Ovary (tissue), 7 donors: ENCODE measurements at regions not wholly inside any gene's neighbourhood (a gene's known extent, or its start where the extent isn't known, plus 50 kb on each side); places are given as distances from the start of the nearest gene placed in this dataset.
"Not testable (repeated sequence)": the region's sequence is repeated elsewhere in the genome, so short reads cannot be mapped to it uniquely, and the experiment has no call there.

Experiments used
- DNase-seq, 5 donors: peaks; one replicate each; pipeline ENCODE4 v3.0.0-alpha.2; 2019 to 2020
- H3K27ac ChIP-seq, 2 donors: fragments of 200-600 bp; one replicate each; pipeline versions ENCODE4 v1.5.1 to v1.8.0; 2019 to 2022
- H3K27me3 ChIP-seq: fragments of 200-600 bp; one replicate; pipeline ENCODE4 v1.8.0; 2022
- H3K36me3 ChIP-seq: fragments of 200-600 bp; sonication (generic); one replicate; pipeline ENCODE4 v1.5.1; 2019
- H3K4me1 ChIP-seq: one replicate; pipeline ENCODE4 v1.8.1; 2013; ENCODE audit warnings: mild to moderate bottlenecking, moderate library complexity; ENCODE audit not compliant: insufficient read depth
- H3K4me3 ChIP-seq: fragments of 200-600 bp; sonication (generic); one replicate; pipeline ENCODE4 v1.5.1; 2017
- H3K9me3 ChIP-seq, 2 donors: fragments of 200-600 bp in 1 of 2; sonication (generic) in 1 of 2; one replicate each; pipeline versions ENCODE4 v1.5.1 to v1.8.1; 2013 to 2019; ENCODE audit warnings: mild to moderate bottlenecking in 1 of 2, moderate library complexity in 1 of 2
- CTCF ChIP-seq, 3 donors: fragments of 450-650 bp in 2 of 3; fragments of 200-600 bp in 1 of 3; IDR thresholded peaks; one replicate each; pipeline versions ENCODE4 v1.5.1 to v1.8.0; 2016 to 2022; ENCODE audit warnings: antibody characterized with exemption in 3 of 3, mild to moderate bottlenecking in 1 of 3
- EP300 ChIP-seq: sonication (generic); formaldehyde crosslinking; IDR thresholded peaks from one replicate; pipeline ENCODE4 v1.6.1; 2017; ENCODE audit warnings: antibody characterized with exemption
- POLR2A ChIP-seq: fragments of 450-650 bp; IDR thresholded peaks from one replicate; pipeline ENCODE4 v1.6.1; 2017; ENCODE audit warnings: antibody characterized with exemption, mild to moderate bottlenecking, moderate library complexity
- WGBS, 3 donors: extraction: QIAGEN DNeasy Blood & Tissue Kit in 1 of 3; methylation state at CpG; one replicate each; pipeline versions ENCODE4 v1.1.5 to v1.1.7; 2013 to 2017; 5-methylcytosine and 5-hydroxymethylcytosine counted together
- intact Hi-C, 4 donors: fragments of 100-400 bp; cut with DNase I; formaldehyde crosslinking; loops; one replicate each; pipeline versions ENCODE4 v1.11.0 to v1.15.1; 2022 to 2023
- donor health status: DM: no; HTN: no; CAD: no; lungs with moderate emphysema.
- donor health status: DM: no; HTN: no; CAD: no.
- donor health status: Bipolar disorder and iron deficiency.
- donor health status: DM: no; HTN: no; CAD: no.
- donor health status: DM: yes; HTN: yes; CAD: no.

- 31 to 50% (median 38%) methylated on average over 1 of the region's 1 CpG for WGBS, 3 donors
These were observed 465.2 kb upstream of the ADGRB3 start for GRCh38 chr6:68169922-68170321.

GRCh38 chr6:68167604-68168003, 467.5 kb upstream of the ADGRB3 start:
- no peaks in the 10 kb centered on the region for H3K4me1 ChIP-seq
- 40 to 68% (median 59%) methylated on average over 2 of the region's 2 CpGs for WGBS, 3 donors
- intact Hi-C loops = no loop called here

More at GRCh38 chr6:68169922-68170321, 465.2 kb upstream of the ADGRB3 start:
- H3K36me3 ChIP-seq = no peaks in the 10 kb centered on the region
- no peaks in the 10 kb centered on the region for H3K27me3 ChIP-seq
- no peaks in the 10 kb centered on the region for H3K9me3 ChIP-seq
- TF ChIP-seq EP300 = no peak
- no peak for TF ChIP-seq POLR2A
- no peak for TF ChIP-seq CTCF (IDR thresholded peaks at IDR 0.05)
- intact Hi-C loops = no loop called here
- DNase-seq = no peak
- H3K27ac ChIP-seq = no peak overlapping the region
- no peaks in the 10 kb centered on the region for H3K4me1 ChIP-seq
- no peak overlapping the region for H3K4me3 ChIP-seq

DNA sequence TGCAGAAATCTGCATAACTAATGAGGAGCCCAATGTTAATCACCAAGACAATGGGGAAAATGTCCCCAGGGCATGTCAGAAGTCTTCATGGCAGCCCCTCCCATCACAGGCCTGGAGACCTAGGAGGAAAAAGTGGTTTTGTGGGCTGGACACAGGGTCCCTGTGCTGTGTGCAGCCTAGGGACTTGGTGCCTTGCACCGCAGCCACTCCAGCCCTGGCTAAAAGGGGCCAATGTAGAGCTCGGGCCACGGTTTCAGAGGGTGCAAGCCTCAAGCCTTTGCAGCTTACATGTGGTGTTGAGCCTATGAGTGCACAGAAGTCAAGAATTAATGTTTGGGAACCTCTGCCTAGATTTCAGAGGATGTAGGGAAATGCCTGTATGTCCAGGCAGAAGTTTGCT, 474.3 kb upstream of the ADGRB3 start:
- H3K9me3 ChIP-seq, intact Hi-C loops, H3K36me3 ChIP-seq, H3K27me3 ChIP-seq, H3K4me1 ChIP-seq, H3K4me3 ChIP-seq, H3K27ac ChIP-seq, DNase-seq: not testable (repeated sequence)
- WGBS, 3 donors = 92 to 94% (median 92%) methylated on average over 3 of the region's 3 CpGs

More at GRCh38 chr6:68167604-68168003, 467.5 kb upstream of the ADGRB3 start:
- Histone ChIP-seq H3K27ac (no peak overlapping the region), H3K9me3 (no peaks in the 10 kb centered on the region), H3K4me3 (no peak overlapping the region), H3K27me3 (no peaks in the 10 kb centered on the region), H3K36me3 (no peaks in the 10 kb centered on the region)
- no peak for TF ChIP-seq POLR2A
- no peak for TF ChIP-seq CTCF (IDR thresholded peaks at IDR 0.05)
- no peak for TF ChIP-seq EP300
- DNase-seq = no peak

DNA sequence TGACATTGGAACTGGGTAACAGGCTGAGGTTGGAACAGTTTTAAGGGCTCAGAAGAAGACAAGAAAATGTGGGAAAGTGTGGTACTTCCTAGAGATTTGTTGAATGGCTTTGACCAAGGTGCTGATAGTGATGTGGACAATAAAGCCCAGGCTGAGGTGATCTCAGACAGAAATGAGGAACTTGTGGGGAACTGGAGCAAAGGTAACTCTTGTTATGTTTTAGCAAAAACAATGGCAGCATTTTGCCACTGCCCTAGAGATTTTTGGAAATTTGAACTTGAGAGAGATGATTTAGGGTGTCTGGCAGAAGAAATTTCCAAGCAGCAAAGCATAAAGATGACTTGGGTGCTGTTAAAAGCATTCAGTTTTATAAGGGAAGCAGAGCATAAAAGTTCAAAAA, 474.7 kb upstream of the ADGRB3 start:
- H3K36me3 ChIP-seq = no peaks in the 10 kb centered on the region
- no peak for TF ChIP-seq CTCF (IDR thresholded peaks at IDR 0.05)
- no peak for TF ChIP-seq EP300
- no peak for TF ChIP-seq POLR2A
- no peaks in the 10 kb centered on the region for H3K27me3 ChIP-seq
- intact Hi-C loops = no loop called here
- no peak overlapping the region for H3K27ac ChIP-seq
- no peak for DNase-seq
- H3K9me3 ChIP-seq = no peaks in the 10 kb centered on the region
- H3K4me3 ChIP-seq = no peak overlapping the region
- H3K4me1 ChIP-seq = no peaks in the 10 kb centered on the region

DNA sequence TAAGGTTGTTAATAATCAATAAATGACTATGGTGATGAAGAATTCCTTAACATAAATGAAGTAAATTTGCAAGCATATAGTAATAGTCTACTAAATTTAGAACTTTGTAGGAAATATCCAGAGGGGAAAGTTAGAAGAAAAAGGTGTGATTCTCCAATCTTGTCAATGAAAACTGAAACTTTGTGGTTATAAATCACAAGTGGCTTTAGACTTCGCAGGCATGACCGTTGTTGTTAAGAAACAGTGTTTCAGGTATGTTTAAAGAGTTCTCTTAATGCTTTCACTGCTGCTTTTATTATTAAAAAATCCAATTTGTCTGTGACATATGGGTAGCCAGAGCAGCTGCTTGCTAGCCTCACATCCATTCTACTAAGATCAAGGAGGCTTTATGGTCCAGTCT, 475.6 kb upstream of the ADGRB3 start:
- no peak overlapping the region for H3K27ac ChIP-seq
- intact Hi-C loops = no loop called here
- H3K36me3 ChIP-seq = no peaks in the 10 kb centered on the region
- TF ChIP-seq POLR2A (no peak), EP300 (no peak), CTCF (IDR thresholded peaks at IDR 0.05) (no peak)
- WGBS, 3 donors = 86 to 96% (median 91%) methylated on average over 2 of the region's 2 CpGs
- no peaks in the 10 kb centered on the region for H3K4me1 ChIP-seq
- no peaks in the 10 kb centered on the region for H3K9me3 ChIP-seq
- no peaks in the 10 kb centered on the region for H3K27me3 ChIP-seq
- H3K4me3 ChIP-seq = no peak overlapping the region
- DNase-seq = no peak
